ENCODE measurements at regions not wholly inside any gene's neighbourhood (a gene's known extent, or its start where the extent isn't known, plus 50 kb on each side); places are given as distances from the start of the nearest gene placed in this dataset.

DNA sequence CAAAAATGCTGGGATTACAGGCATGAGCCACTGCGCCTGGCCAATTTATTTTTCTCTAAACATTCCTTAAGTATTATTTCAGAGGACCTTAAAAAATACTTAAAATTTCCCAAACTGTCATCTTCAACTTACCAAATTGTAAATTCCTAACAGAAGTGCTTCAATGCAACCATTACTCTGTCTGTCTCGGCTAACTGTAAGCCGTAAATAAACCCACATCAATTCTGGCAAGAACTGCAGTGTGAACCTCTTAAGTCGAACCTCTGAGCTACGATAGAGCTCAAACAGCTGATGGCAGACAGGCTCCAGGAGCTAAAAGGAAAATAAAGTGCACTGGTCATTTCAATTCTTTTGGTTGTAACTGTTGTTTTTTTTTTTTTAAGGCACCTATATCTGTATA, 53.4 kb upstream of the ORC2 start:
- CTCF ChIA-PET (ENCODE audit: low intra/inter-chr PET ratio): no interaction called here
- Histone ChIP-seq H3K79me2 (ENCODE audit: control insufficient read depth, insufficient read depth, low read length) (peaks cover 4% of the 10 kb centered on the region; the same call in 1 of the 3 replicates), H3K9ac (ENCODE audit: insufficient read depth in 1 of 2, low read depth in 2 of 2, low read length in 2 of 2) (no peak overlapping the region), H4K20me1 (replicated peaks; ENCODE audit: control insufficient read depth, insufficient read depth, low read length) (no peaks in the 10 kb centered on the region), H3K9me3 (replicated peaks; ENCODE audit: control insufficient read depth, insufficient read depth, low read depth, low read length) (no peaks in the 10 kb centered on the region), H3K36me3 (ENCODE audit: control insufficient read depth, insufficient read depth, low read length) (peaks cover 49% of the 10 kb centered on the region; the same call in 2 of the 3 replicates), H3K4me1 (replicated peaks in 1 of 2; ENCODE audit: control insufficient read depth in 2 of 2, insufficient read depth in 2 of 2, low read length in 2 of 2) (no peaks in the 10 kb centered on the region), H3K4me3 (no peak overlapping the region), H3K4me2 (ENCODE audit: insufficient read depth, low read length) (no peak overlapping the region), H2AFZ (ENCODE audit: low read depth, low read length) (no peak overlapping the region), H3K27ac (ENCODE audit: extremely low read depth, low read depth, low read length) (no peak overlapping the region), H3K9me1 (ENCODE audit: control insufficient read depth, insufficient read depth, low read length) (no peaks in the 10 kb centered on the region), H3K27me3 (ENCODE audit: control insufficient read depth in 2 of 2, insufficient read depth in 2 of 2, low read length in 2 of 2) (no peaks in the 10 kb centered on the region)
- BruUV-seq (replicated peaks): no TSS peak
- no peak for DNase-seq (ENCODE audit: extremely low read depth in 1 of 4, low spot score in 3 of 4)
- in situ Hi-C loops (cut with MboI): no loop called here
- intact Hi-C loops (cut with micrococcal nuclease): no loop called here
- ATAC-seq: no peak
- FAIRE-seq: no peak
- POLR2A ChIA-PET: no interaction called here
- WGBS (ENCODE audit: insufficient coverage, low coverage, missing lambda C conversion rate): 94% methylated on average over 5 of the region's 5 CpGs
- TF ChIP-seq TCF3 (CRISPR knock-in tag; IDR thresholded peaks at IDR 0.05) (no peak), NFE2 (IDR thresholded peaks at IDR 0.05; ENCODE audit: low read depth) (no peak), PRMT5 (CRISPR knock-in tag; IDR thresholded peaks at IDR 0.05) (no peak), DPF2 (IDR thresholded peaks at IDR 0.05) (no peak), ZNF23 (CRISPR knock-in tag; IDR thresholded peaks at IDR 0.05) (no peak)
- TF ChIP-seq, protein P1, sequence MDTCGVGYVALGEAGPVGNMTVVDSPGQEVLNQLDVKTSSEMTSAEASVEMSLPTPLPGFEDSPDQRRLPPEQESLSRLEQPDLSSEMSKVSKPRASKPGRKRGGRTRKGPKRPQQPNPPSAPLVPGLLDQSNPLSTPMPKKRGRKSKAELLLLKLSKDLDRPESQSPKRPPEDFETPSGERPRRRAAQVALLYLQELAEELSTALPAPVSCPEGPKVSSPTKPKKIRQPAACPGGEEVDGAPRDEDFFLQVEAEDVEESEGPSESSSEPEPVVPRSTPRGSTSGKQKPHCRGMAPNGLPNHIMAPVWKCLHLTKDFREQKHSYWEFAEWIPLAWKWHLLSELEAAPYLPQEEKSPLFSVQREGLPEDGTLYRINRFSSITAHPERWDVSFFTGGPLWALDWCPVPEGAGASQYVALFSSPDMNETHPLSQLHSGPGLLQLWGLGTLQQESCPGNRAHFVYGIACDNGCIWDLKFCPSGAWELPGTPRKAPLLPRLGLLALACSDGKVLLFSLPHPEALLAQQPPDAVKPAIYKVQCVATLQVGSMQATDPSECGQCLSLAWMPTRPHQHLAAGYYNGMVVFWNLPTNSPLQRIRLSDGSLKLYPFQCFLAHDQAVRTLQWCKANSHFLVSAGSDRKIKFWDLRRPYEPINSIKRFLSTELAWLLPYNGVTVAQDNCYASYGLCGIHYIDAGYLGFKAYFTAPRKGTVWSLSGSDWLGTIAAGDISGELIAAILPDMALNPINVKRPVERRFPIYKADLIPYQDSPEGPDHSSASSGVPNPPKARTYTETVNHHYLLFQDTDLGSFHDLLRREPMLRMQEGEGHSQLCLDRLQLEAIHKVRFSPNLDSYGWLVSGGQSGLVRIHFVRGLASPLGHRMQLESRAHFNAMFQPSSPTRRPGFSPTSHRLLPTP (IDR thresholded peaks at IDR 0.05; ENCODE audit: borderline replicate concordance, extremely low read depth, insufficient read length): no peak
- TF ChIP-seq, protein P2, sequence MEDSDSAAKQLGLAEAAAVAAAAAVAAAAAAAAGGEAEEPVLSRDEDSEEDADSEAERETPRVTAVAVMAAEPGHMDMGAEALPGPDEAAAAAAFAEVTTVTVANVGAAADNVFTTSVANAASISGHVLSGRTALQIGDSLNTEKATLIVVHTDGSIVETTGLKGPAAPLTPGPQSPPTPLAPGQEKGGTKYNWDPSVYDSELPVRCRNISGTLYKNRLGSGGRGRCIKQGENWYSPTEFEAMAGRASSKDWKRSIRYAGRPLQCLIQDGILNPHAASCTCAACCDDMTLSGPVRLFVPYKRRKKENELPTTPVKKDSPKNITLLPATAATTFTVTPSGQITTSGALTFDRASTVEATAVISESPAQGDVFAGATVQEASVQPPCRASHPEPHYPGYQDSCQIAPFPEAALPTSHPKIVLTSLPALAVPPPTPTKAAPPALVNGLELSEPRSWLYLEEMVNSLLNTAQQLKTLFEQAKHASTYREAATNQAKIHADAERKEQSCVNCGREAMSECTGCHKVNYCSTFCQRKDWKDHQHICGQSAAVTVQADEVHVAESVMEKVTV (CRISPR knock-in tag; IDR thresholded peaks at IDR 0.05): no peak
- TF ChIP-seq, protein P3, sequence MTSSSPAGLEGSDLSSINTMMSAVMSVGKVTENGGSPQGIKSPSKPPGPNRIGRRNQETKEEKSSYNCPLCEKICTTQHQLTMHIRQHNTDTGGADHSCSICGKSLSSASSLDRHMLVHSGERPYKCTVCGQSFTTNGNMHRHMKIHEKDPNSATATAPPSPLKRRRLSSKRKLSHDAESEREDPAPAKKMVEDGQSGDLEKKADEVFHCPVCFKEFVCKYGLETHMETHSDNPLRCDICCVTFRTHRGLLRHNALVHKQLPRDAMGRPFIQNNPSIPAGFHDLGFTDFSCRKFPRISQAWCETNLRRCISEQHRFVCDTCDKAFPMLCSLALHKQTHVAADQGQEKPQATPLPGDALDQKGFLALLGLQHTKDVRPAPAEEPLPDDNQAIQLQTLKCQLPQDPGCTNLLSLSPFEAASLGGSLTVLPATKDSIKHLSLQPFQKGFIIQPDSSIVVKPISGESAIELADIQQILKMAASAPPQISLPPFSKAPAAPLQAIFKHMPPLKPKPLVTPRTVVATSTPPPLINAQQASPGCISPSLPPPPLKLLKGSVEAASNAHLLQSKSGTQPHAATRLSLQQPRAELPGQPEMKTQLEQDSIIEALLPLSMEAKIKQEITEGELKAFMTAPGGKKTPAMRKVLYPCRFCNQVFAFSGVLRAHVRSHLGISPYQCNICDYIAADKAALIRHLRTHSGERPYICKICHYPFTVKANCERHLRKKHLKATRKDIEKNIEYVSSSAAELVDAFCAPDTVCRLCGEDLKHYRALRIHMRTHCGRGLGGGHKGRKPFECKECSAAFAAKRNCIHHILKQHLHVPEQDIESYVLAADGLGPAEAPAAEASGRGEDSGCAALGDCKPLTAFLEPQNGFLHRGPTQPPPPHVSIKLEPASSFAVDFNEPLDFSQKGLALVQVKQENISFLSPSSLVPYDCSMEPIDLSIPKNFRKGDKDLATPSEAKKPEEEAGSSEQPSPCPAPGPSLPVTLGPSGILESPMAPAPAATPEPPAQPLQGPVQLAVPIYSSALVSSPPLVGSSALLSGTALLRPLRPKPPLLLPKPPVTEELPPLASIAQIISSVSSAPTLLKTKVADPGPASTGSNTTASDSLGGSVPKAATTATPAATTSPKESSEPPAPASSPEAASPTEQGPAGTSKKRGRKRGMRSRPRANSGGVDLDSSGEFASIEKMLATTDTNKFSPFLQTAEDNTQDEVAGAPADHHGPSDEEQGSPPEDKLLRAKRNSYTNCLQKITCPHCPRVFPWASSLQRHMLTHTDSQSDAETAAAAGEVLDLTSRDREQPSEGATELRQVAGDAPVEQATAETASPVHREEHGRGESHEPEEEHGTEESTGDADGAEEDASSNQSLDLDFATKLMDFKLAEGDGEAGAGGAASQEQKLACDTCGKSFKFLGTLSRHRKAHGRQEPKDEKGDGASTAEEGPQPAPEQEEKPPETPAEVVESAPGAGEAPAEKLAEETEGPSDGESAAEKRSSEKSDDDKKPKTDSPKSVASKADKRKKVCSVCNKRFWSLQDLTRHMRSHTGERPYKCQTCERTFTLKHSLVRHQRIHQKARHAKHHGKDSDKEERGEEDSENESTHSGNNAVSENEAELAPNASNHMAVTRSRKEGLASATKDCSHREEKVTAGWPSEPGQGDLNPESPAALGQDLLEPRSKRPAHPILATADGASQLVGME (CRISPR knock-in tag; IDR thresholded peaks at IDR 0.05): no peak
